ENCODE measurements at regions not wholly inside any gene's neighbourhood (a gene's known extent, or its start where the extent isn't known, plus 50 kb on each side); places are given as distances from the start of the nearest gene placed in this dataset.
"Not testable (repeated sequence)": the region's sequence is repeated elsewhere in the genome, so short reads cannot be mapped to it uniquely, and the experiment has no call there.

- in situ Hi-C loops (cut with MboI; ENCODE audit: low sequenced_read_pairs) = no loop called here
Observed at GRCh38 chr12:124707316-124707715, 139.9 kb upstream of the NCOR2 start.

- in situ Hi-C loops (cut with MboI; ENCODE audit: low sequenced_read_pairs) = no loop called here
Observed at GRCh38 chr12:124706363-124706762, 139.0 kb upstream of the NCOR2 start.

- in situ Hi-C loops (cut with MboI; ENCODE audit: low sequenced_read_pairs) = no loop called here
Observed at GRCh38 chr12:124705545-124706138, 138.2 kb upstream of the NCOR2 start.

- in situ Hi-C loops (cut with MboI; ENCODE audit: low sequenced_read_pairs) = no loop called here
Observed at GRCh38 chr12:124704619-124705018, 137.2 kb upstream of the NCOR2 start.

- in situ Hi-C loops (cut with MboI; ENCODE audit: low sequenced_read_pairs) = no loop called here
Observed at GRCh38 chr12:124703856-124704255, 136.4 kb upstream of the NCOR2 start.

- in situ Hi-C loops (cut with MboI; ENCODE audit: low sequenced_read_pairs) = no loop called here
Observed at GRCh38 chr12:124702736-124703135, 135.3 kb upstream of the NCOR2 start.

- in situ Hi-C loops (cut with MboI; ENCODE audit: low sequenced_read_pairs) = no loop called here
Observed at GRCh38 chr12:124700810-124701592, 133.6 kb upstream of the NCOR2 start.

- in situ Hi-C loops (cut with MboI; ENCODE audit: low sequenced_read_pairs) = no loop called here
Observed at GRCh38 chr12:124699909-124700308, 132.5 kb upstream of the NCOR2 start.

GRCh38 chr12:124698998-124699305 is 131.5 kb upstream of the NCOR2 start:
- in situ Hi-C loops (cut with MboI; ENCODE audit: low sequenced_read_pairs) = no loop called here

GRCh38 chr12:124698211-124698997 is 131.0 kb upstream of the NCOR2 start:
- in situ Hi-C loops (cut with MboI; ENCODE audit: low sequenced_read_pairs) = no loop called here

GRCh38 chr12:124697722-124698121 is 130.3 kb upstream of the NCOR2 start:
- in situ Hi-C loops (cut with MboI; ENCODE audit: low sequenced_read_pairs) = not testable (repeated sequence)

- in situ Hi-C loops (cut with MboI; ENCODE audit: low sequenced_read_pairs) = no loop called here
Observed at GRCh38 chr12:124696693-124697476, 129.5 kb upstream of the NCOR2 start.

GRCh38 chr12:124695861-124696260 is 128.4 kb upstream of the NCOR2 start:
- in situ Hi-C loops (cut with MboI; ENCODE audit: low sequenced_read_pairs) = no loop called here

GRCh38 chr12:124694846-124695497 is 127.6 kb upstream of the NCOR2 start:
- in situ Hi-C loops (cut with MboI; ENCODE audit: low sequenced_read_pairs) = no loop called here

- in situ Hi-C loops (cut with MboI; ENCODE audit: low sequenced_read_pairs) = no loop called here
Observed at GRCh38 chr12:124694250-124694649, 126.8 kb upstream of the NCOR2 start.

GRCh38 chr12:124693111-124693723 is 125.8 kb upstream of the NCOR2 start:
- in situ Hi-C loops (cut with MboI; ENCODE audit: low sequenced_read_pairs) = no loop called here

GRCh38 chr12:124692443-124692842 is 125.0 kb upstream of the NCOR2 start:
- in situ Hi-C loops (cut with MboI; ENCODE audit: low sequenced_read_pairs) = no loop called here

GRCh38 chr12:124691429-124691828 is 124.0 kb upstream of the NCOR2 start:
- in situ Hi-C loops (cut with MboI; ENCODE audit: low sequenced_read_pairs) = no loop called here

GRCh38 chr12:124689631-124690030 is 122.2 kb upstream of the NCOR2 start:
- in situ Hi-C loops (cut with MboI; ENCODE audit: low sequenced_read_pairs) = loop anchor here (10.0 kb wide), 1 partner anchor 125 kb away; the partner anchor contains the start of gene NCOR2

GRCh38 chr12:124688356-124688992 is 121.1 kb upstream of the NCOR2 start:
- in situ Hi-C loops (cut with MboI; ENCODE audit: low sequenced_read_pairs) = loop anchor here (10.0 kb wide), 1 partner anchor 124 kb away; the partner anchor contains the start of gene NCOR2

Measured in HL-60/S4 treated with phorbol 12-myristate 13-acetate at 8.2 ng/mL for 4 days and 3 days (cell line).